Keratinocyte (primary cell): ENCODE measurements at regions not wholly inside any gene's neighbourhood (a gene's known extent, or its start where the extent isn't known, plus 50 kb on each side); places are given as distances from the start of the nearest gene placed in this dataset.

Experiments
- DNase-seq: peaks from one replicate; pipeline ENCODE4 v3.0.0-alpha.2; 2011; ENCODE audit warnings: low read depth, missing footprints, low spot score
- FAIRE-seq: peaks from 2 replicates; lab custom pipeline; 2011; peaks lifted over from hg19 to GRCh38; lab: Jason Lieb, UNC
- H2AFZ ChIP-seq: 2 replicates; pipeline ENCODE4 v1.6.0; 2012; ENCODE audit warnings: low read length, control low read depth, inconsistent platforms; ENCODE audit not compliant: control insufficient read depth
- H3K27ac ChIP-seq: 2 replicates; pipeline ENCODE4 v1.5.1; 2011; ENCODE audit warnings: low read length; ENCODE audit not compliant: control insufficient read depth, insufficient read depth
- H3K27me3 ChIP-seq: 3 replicates; pipeline ENCODE4 v1.6.0; 2011; ENCODE audit warnings: low read length; ENCODE audit not compliant: control insufficient read depth, insufficient read depth; ENCODE audit errors: extremely low read depth
- H3K36me3 ChIP-seq, 2 experiments: 2 replicates in 1 of 2; 3 replicates in 1 of 2; pipeline ENCODE4 v1.5.1; 2011; ENCODE audit warnings: low read length in 2 of 2, mild to moderate bottlenecking in 1 of 2; ENCODE audit not compliant: control insufficient read depth in 2 of 2, insufficient read depth in 2 of 2; ENCODE audit errors: extremely low read depth in 1 of 2
- H3K4me1 ChIP-seq: 3 replicates; pipeline ENCODE4 v1.5.1; 2011; ENCODE audit warnings: low read length; ENCODE audit not compliant: control insufficient read depth, insufficient read depth; ENCODE audit errors: extremely low read depth
- H3K4me2 ChIP-seq: 3 replicates; pipeline ENCODE4 v1.6.0; 2011; ENCODE audit warnings: low read depth, low read length; ENCODE audit not compliant: control insufficient read depth, insufficient read depth; ENCODE audit errors: extremely low read depth
- H3K4me3 ChIP-seq, 3 experiments: fragments of 200-600 bp in 1 of 3; sonication (generic) in 1 of 3; 2 replicates in 2 of 3; 3 replicates in 1 of 3; pipeline ENCODE4 v1.5.1; 2011 to 2016; ENCODE audit warnings: low read length in 3 of 3, mild to moderate bottlenecking in 3 of 3, control low read depth in 2 of 3, inconsistent platforms in 1 of 3, low read depth in 1 of 3, mixed read lengths in 1 of 3, mixed run types in 1 of 3, moderate library complexity in 1 of 3; ENCODE audit not compliant: control insufficient read depth in 2 of 3, insufficient read depth in 2 of 3; ENCODE audit errors: extremely low read depth in 1 of 3
- H3K79me2 ChIP-seq: 2 replicates; pipeline ENCODE4 v1.6.0; 2012; ENCODE audit warnings: low read length; ENCODE audit not compliant: control insufficient read depth, insufficient read depth
- H3K9ac ChIP-seq: 3 replicates; pipeline ENCODE4 v1.6.0; 2011; ENCODE audit warnings: low read length; ENCODE audit not compliant: control insufficient read depth, insufficient read depth; ENCODE audit errors: extremely low read depth
- H3K9me1 ChIP-seq: 3 replicates; pipeline ENCODE4 v1.6.0; 2011; ENCODE audit warnings: low read length; ENCODE audit not compliant: control insufficient read depth, insufficient read depth; ENCODE audit errors: extremely low read depth
- H3K9me3 ChIP-seq: 2 replicates; pipeline ENCODE4 v1.5.1; 2012; ENCODE audit warnings: low read depth, low read length; ENCODE audit not compliant: control insufficient read depth
- H4K20me1 ChIP-seq: 3 replicates; pipeline ENCODE4 v1.6.0; 2011; ENCODE audit warnings: low read length; ENCODE audit not compliant: control insufficient read depth, insufficient read depth; ENCODE audit errors: extremely low read depth
- EZH2 ChIP-seq: IDR thresholded peaks from one replicate; pipeline ENCODE4 v1.6.1; 2012; ENCODE audit warnings: inconsistent platforms, mild to moderate bottlenecking, low read length, moderate library complexity
- dilution Hi-C: fragments of 300-500 bp; cut with MboI; formaldehyde crosslinking; loops from one replicate; pipeline ENCODE4 v1.7.0; 2020; ENCODE audit warnings: low sequenced_read_pairs; ENCODE audit not compliant: extremely low pct_ligation_motif_present
- TF ChIP-seq, protein P1 (sequence below), 3 experiments: IDR thresholded peaks in 1 of 3; conservative IDR thresholded peaks in 1 of 3; optimal IDR thresholded peaks in 1 of 3; 2 replicates in 2 of 3; 3 replicates in 1 of 3; pipeline versions ENCODE3 to v1.5.1; 2011; ENCODE audit warnings: low read length in 3 of 3, mild to moderate bottlenecking in 3 of 3, moderate library complexity in 2 of 3, control low read depth in 1 of 3, inconsistent platforms in 1 of 3; ENCODE audit not compliant: insufficient read depth in 2 of 3; ENCODE audit errors: extremely low read depth in 1 of 3

GRCh38 chr5:37933576-37933975 is 93.7 kb upstream of the GDNF start:
- no peaks in the 10 kb centered on the region for H3K36me3 ChIP-seq
- TF ChIP-seq EZH2: no peak
- TF ChIP-seq, protein P1, sequence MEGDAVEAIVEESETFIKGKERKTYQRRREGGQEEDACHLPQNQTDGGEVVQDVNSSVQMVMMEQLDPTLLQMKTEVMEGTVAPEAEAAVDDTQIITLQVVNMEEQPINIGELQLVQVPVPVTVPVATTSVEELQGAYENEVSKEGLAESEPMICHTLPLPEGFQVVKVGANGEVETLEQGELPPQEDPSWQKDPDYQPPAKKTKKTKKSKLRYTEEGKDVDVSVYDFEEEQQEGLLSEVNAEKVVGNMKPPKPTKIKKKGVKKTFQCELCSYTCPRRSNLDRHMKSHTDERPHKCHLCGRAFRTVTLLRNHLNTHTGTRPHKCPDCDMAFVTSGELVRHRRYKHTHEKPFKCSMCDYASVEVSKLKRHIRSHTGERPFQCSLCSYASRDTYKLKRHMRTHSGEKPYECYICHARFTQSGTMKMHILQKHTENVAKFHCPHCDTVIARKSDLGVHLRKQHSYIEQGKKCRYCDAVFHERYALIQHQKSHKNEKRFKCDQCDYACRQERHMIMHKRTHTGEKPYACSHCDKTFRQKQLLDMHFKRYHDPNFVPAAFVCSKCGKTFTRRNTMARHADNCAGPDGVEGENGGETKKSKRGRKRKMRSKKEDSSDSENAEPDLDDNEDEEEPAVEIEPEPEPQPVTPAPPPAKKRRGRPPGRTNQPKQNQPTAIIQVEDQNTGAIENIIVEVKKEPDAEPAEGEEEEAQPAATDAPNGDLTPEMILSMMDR (optimal IDR thresholded peaks at IDR 0.05 in 1 of 3, IDR thresholded peaks at IDR 0.05 in 1 of 3, conservative IDR thresholded peaks at IDR 0.05 in 1 of 3; ENCODE audit: extremely low read depth in 1 of 3, insufficient read depth in 2 of 3, low read length in 3 of 3): no peak
- DNase-seq (no peak), FAIRE-seq (no peak)
- no peak overlapping the region for H3K4me2 ChIP-seq
- no peaks in the 10 kb centered on the region for H4K20me1 ChIP-seq
- H3K4me1 ChIP-seq: peaks cover 4% of the 10 kb centered on the region
- H3K79me2 ChIP-seq: no peaks in the 10 kb centered on the region
- dilution Hi-C loops: no loop called here
- H3K9me3 ChIP-seq: no peaks in the 10 kb centered on the region
- no peak overlapping the region for H2AFZ ChIP-seq
- no peaks in the 10 kb centered on the region for H3K27me3 ChIP-seq
- no peak overlapping the region for H3K27ac ChIP-seq
- no peak overlapping the region for H3K4me3 ChIP-seq
- H3K9ac ChIP-seq: no peak overlapping the region
- H3K9me1 ChIP-seq: no peaks in the 10 kb centered on the region

GRCh38 chr5:37932450-37932849 is 92.6 kb upstream of the GDNF start:
- no peaks in the 10 kb centered on the region for H4K20me1 ChIP-seq
- H3K4me1 ChIP-seq: no peaks in the 10 kb centered on the region
- H3K9me3 ChIP-seq: no peaks in the 10 kb centered on the region
- no peak for TF ChIP-seq EZH2
- TF ChIP-seq, protein P1 (optimal IDR thresholded peaks at IDR 0.05 in 1 of 3, IDR thresholded peaks at IDR 0.05 in 1 of 3, conservative IDR thresholded peaks at IDR 0.05 in 1 of 3; ENCODE audit: extremely low read depth in 1 of 3, insufficient read depth in 2 of 3, low read length in 3 of 3): no peak
- dilution Hi-C loops: no loop called here
- H3K36me3 ChIP-seq: no peaks in the 10 kb centered on the region
- H3K27ac ChIP-seq: no peak overlapping the region
- FAIRE-seq (no peak), DNase-seq (no peak)
- H3K79me2 ChIP-seq: no peaks in the 10 kb centered on the region
- no peak overlapping the region for H3K9ac ChIP-seq
- H3K9me1 ChIP-seq: no peaks in the 10 kb centered on the region
- H3K27me3 ChIP-seq: no peaks in the 10 kb centered on the region
- no peak overlapping the region for H3K4me2 ChIP-seq
- no peak overlapping the region for H3K4me3 ChIP-seq
- no peak overlapping the region for H2AFZ ChIP-seq
